Heart left ventricle (tissue), 16 donors: ENCODE measurements at regions not wholly inside any gene's neighbourhood (a gene's known extent, or its start where the extent isn't known, plus 50 kb on each side); places are given as distances from the start of the nearest gene placed in this dataset.
A peak's percentile ranks its signal among the peaks of the same experiment; 100 is the strongest.

Experiments
- ATAC-seq, 4 donors: fragments of 200-7000 bp; cut with Tn5 transposase; one replicate each; pipeline ENCODE4 v1.9.1; 2020 to 2022; ENCODE audit warnings: moderate library complexity in 4 of 4, mild to moderate bottlenecking in 3 of 4, moderate number of reproducible peaks in 1 of 4
- DNase-seq, 5 donors: peaks; one replicate each; pipeline ENCODE4 v3.0.0-alpha.2; 2020
- H3K27ac ChIP-seq, 12 donors: fragments of 200-600 bp; sonication (generic) in 4 of 12; one replicate each; pipeline versions ENCODE4 v1.5.0 to v1.8.0; 2016 to 2022; ENCODE audit warnings: mild to moderate bottlenecking in 2 of 12
- H3K27me3 ChIP-seq, 9 donors: fragments of 200-600 bp; sonication (generic) in 2 of 9; one replicate each; pipeline versions ENCODE4 v1.5.1 to v1.8.0; 2016 to 2022; ENCODE audit warnings: mild to moderate bottlenecking in 3 of 9
- H3K36me3 ChIP-seq, 9 donors: fragments of 200-600 bp; sonication (generic) in 2 of 9; one replicate each; pipeline versions ENCODE4 v1.5.0 to v1.8.0; 2018 to 2022; ENCODE audit warnings: mild to moderate bottlenecking in 2 of 9
- H3K4me1 ChIP-seq, 12 donors: fragments of 200-600 bp; sonication (generic) in 4 of 12; one replicate each; pipeline versions ENCODE4 v1.5.0 to v1.8.0; 2016 to 2022; ENCODE audit warnings: mild to moderate bottlenecking in 3 of 12
- H3K4me3 ChIP-seq, 12 donors: fragments of 200-600 bp; sonication (generic) in 4 of 12; one replicate each; pipeline versions ENCODE4 v1.5.0 to v1.8.0; 2017 to 2022; ENCODE audit warnings: mild to moderate bottlenecking in 9 of 12, moderate library complexity in 4 of 12
- H3K9me3 ChIP-seq, 12 donors: fragments of 200-600 bp; sonication (generic) in 4 of 12; one replicate each; pipeline versions ENCODE4 v1.5.0 to v1.8.0; 2016 to 2022; ENCODE audit warnings: mild to moderate bottlenecking in 1 of 12
- POLR2A ChIP-seq, 2 donors: fragments of 450-650 bp; IDR thresholded peaks; one replicate each; pipeline ENCODE4 v1.6.1; 2017; ENCODE audit warnings: antibody characterized with exemption in 2 of 2, mild to moderate bottlenecking in 2 of 2, moderate library complexity in 2 of 2
- WGBS, 4 donors: extraction: QIAGEN DNeasy Blood & Tissue Kit in 2 of 4; methylation state at CpG; one replicate each; pipeline versions ENCODE4 v1.1.5 to v1.1.7; 2013 to 2018; 5-methylcytosine and 5-hydroxymethylcytosine counted together
- intact Hi-C, 10 donors: fragments of 100-400 bp; cut with DNase I; formaldehyde crosslinking; loops; one replicate each; pipeline versions ENCODE4 v1.11.1 to v1.14.2; 2022
- TF ChIP-seq, protein P1 (sequence below), 12 donors: fragments of 200-600 bp; sonication (generic) in 4 of 12; IDR thresholded peaks; one replicate each; pipeline versions ENCODE4 v1.5.0 to v1.8.0; 2018 to 2022; ENCODE audit warnings: antibody characterized with exemption in 12 of 12, mild to moderate bottlenecking in 5 of 12
- donor health status: ischemic (EF 13 %, LVEDD 7.1; RV severe dilation, severe dysfunction).
- donor health status: healthy with polysubstance abuse.
- donor health status: DM: no; HTN: yes; CAD: no.
- donor health status: DM: no; HTN: no; CAD: no.
- donor health status: ischemic (EF 25% LVEDD 6.9; RV normal size, moderate dysfunction).
- donor health status: ischemic (EF 25% LVEDD 5.7; RV mildly dilated, moderate dysfunction).
- donor health status: healthy.
- donor health status: DM: yes; HTN: yes; CAD: no.
- donor health status: ischemic (EF 35%, LVEDD 5.7; RV mildly dilated, moderate dysfunction).
- donor health status: nonischemic (EF 11% LVEDD 7.7; RV severe dilation, severe dysfunction).
- donor health status: DM: yes; HTN: yes; CAD: no.
- donor health status: PGD.
- donor health status: ischemic (EF 29% LVEDD 5.4; RV normal size, mild dysfunction).
- donor health status: nonischemic (EF 23%, LVEDD 6.1; RV moderate dilation, normal function).

DNA sequence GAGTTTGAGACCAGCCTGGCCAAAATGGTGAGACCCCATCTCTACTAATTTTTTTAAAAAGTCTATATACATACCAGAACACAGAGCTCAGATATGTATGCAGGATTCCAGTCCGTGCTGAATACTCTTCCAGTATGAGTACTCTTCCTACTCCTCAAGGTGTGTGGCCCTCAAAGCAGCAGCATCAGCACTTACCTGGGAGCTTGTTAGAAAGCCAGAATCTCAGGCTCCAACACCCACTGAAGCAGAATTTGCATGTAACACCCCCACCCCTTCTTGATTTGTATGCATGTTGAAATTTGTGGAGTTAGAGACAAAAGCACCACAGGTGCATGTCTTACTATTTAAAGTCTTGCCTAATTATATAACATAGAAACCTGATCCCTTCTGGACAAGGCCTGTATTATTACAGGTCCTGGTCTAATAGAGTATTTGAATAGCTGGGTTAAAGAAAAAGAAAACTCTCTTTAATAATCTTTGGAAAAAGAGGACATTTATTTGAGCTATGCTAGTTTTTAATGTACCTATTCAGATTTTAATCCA, 50.3 kb upstream of the NFE2L2 start:
- Histone ChIP-seq H3K4me1 (peaks cover 0 to 16% (median 4%) of the 10 kb centered on the region in 12 donors), H3K9me3 (no peaks in the 10 kb centered on the region), H3K27ac (peak overlapping the region in 4 of 12 donors; percentile 16 to 42 (median 28)), H3K36me3 (no peaks in the 10 kb centered on the region), H3K4me3 (no peak overlapping the region), H3K27me3 (no peaks in the 10 kb centered on the region)
- 76 to 87% (median 84%) methylated on average over 1 of the region's 1 CpG for WGBS, 4 donors
- ATAC-seq (no peak), DNase-seq (no peak)
- intact Hi-C loops = loop anchor here in 1 of 10 donors (5.0 kb wide), 1 partner anchor 42 kb away; no protein-coding TSS in a partner anchor
- TF ChIP-seq, protein P1, sequence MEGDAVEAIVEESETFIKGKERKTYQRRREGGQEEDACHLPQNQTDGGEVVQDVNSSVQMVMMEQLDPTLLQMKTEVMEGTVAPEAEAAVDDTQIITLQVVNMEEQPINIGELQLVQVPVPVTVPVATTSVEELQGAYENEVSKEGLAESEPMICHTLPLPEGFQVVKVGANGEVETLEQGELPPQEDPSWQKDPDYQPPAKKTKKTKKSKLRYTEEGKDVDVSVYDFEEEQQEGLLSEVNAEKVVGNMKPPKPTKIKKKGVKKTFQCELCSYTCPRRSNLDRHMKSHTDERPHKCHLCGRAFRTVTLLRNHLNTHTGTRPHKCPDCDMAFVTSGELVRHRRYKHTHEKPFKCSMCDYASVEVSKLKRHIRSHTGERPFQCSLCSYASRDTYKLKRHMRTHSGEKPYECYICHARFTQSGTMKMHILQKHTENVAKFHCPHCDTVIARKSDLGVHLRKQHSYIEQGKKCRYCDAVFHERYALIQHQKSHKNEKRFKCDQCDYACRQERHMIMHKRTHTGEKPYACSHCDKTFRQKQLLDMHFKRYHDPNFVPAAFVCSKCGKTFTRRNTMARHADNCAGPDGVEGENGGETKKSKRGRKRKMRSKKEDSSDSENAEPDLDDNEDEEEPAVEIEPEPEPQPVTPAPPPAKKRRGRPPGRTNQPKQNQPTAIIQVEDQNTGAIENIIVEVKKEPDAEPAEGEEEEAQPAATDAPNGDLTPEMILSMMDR (IDR thresholded peaks at IDR 0.05) = no peak
- TF ChIP-seq POLR2A (IDR thresholded peaks at IDR 0.05) = no peak

DNA sequence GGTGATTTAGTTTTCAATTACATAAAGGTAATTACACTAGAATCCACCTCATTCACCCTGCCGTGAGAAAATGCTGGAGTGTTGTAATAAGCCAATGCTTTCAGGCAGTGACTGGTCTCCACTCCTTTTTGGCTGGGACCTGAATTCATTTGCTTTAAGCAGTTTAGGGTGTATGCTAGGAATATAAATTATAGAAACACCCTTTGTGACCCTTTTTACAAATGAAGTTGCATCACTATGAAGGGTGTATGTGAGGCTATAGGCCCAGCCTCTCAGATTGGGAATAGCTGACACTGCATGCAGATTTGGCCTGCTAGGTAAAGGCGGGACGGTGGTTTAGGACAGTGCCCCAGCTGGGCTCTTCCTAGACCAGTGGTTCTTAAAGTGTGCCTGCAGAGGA, 50.8 kb upstream of the NFE2L2 start:
- Histone ChIP-seq H3K4me3 (no peak overlapping the region), H3K27ac (no peak overlapping the region), H3K36me3 (peaks cover 0 to 5% (median 0%) of the 10 kb centered on the region in 9 donors), H3K27me3 (no peaks in the 10 kb centered on the region), H3K9me3 (no peaks in the 10 kb centered on the region), H3K4me1 (peaks cover 0 to 16% (median 4%) of the 10 kb centered on the region in 12 donors)
- TF ChIP-seq POLR2A (IDR thresholded peaks at IDR 0.05) = no peak
- TF ChIP-seq, protein P1 (IDR thresholded peaks at IDR 0.05) = no peak
- 84 to 92% (median 88%) methylated on average over 3 of the region's 3 CpGs for WGBS, 4 donors
- ATAC-seq = no peak
- intact Hi-C loops = loop anchor here in 1 of 10 donors (5.0 kb wide), 1 partner anchor 43 kb away; no protein-coding TSS in a partner anchor
- no peak for DNase-seq

DNA sequence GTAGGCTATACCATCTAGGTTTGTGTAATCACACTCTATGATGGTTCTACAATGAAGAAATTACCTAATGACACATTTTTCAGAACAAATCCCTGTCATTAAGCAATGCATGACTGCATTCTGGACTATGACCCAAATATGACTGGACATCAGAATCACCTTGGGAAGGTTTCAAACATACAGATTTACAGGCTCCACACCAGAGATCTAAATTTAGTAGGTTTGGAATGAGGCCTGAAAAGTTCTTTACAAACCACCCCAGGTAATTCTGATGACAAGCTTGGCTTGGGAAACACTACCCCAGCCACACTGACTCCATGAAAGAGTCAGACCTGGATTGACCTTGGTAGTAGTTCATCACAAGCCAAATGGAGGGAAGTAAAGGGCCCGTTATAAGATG, 52.2 kb upstream of the NFE2L2 start:
- Histone ChIP-seq H3K36me3 (peaks cover 0 to 19% (median 2%) of the 10 kb centered on the region in 9 donors), H3K27me3 (no peaks in the 10 kb centered on the region), H3K4me3 (no peak overlapping the region), H3K4me1 (peaks cover 0 to 16% (median 4%) of the 10 kb centered on the region in 12 donors), H3K9me3 (no peaks in the 10 kb centered on the region), H3K27ac (no peak overlapping the region)
- 50 to 59% (median 56%) methylated on average over 1 of the region's 1 CpG for WGBS, 4 donors
- DNase-seq (no peak), ATAC-seq (peak in 2 of 4 donors; percentile 22 to 43)
- intact Hi-C loops = loop anchor here in 1 of 10 donors (5.0 kb wide), 1 partner anchor 44 kb away; no protein-coding TSS in a partner anchor
- TF ChIP-seq, protein P1 (IDR thresholded peaks at IDR 0.05) = no peak
- TF ChIP-seq POLR2A (IDR thresholded peaks at IDR 0.05) = no peak

DNA sequence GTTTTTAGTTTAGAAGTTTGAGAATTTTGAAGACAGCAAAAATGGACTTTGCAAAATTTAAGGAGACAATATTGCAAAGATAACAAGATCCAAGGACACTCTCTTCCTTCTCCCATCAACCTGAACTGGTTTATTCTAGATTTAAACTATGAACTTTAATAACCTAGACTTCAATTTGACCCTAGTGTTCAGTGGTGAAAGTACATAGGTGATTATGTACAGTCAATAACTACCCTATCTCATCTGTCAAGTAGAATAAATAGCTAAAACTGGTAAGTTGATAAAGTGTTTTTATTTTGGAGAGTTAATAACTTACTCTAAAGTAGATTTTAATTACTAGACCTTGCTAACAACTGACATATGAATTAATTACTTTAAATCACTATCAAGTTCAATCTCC, 52.9 kb upstream of the NFE2L2 start:
- Histone ChIP-seq H3K9me3 (no peaks in the 10 kb centered on the region), H3K27me3 (no peaks in the 10 kb centered on the region), H3K36me3 (peaks cover 0 to 25% (median 4%) of the 10 kb centered on the region in 9 donors), H3K4me1 (peaks cover 0 to 16% (median 4%) of the 10 kb centered on the region in 12 donors), H3K4me3 (no peak overlapping the region), H3K27ac (no peak overlapping the region)
- no peak for DNase-seq
- ATAC-seq = no peak
- no peak for TF ChIP-seq POLR2A (IDR thresholded peaks at IDR 0.05)
- TF ChIP-seq, protein P1 (IDR thresholded peaks at IDR 0.05) = no peak
- intact Hi-C loops = loop anchor here in 1 of 10 donors (5.0 kb wide), 1 partner anchor 45 kb away; no protein-coding TSS in a partner anchor
